Ovary (tissue), 7 donors: ENCODE measurements at regions not wholly inside any gene's neighbourhood (a gene's known extent, or its start where the extent isn't known, plus 50 kb on each side); places are given as distances from the start of the nearest gene placed in this dataset.

ENCODE experiments used
- DNase-seq, 5 donors: peaks; one replicate each; pipeline ENCODE4 v3.0.0-alpha.2; 2019 to 2020
- H3K27ac ChIP-seq, 2 donors: fragments of 200-600 bp; one replicate each; pipeline versions ENCODE4 v1.5.1 to v1.8.0; 2019 to 2022
- H3K27me3 ChIP-seq: fragments of 200-600 bp; one replicate; pipeline ENCODE4 v1.8.0; 2022
- H3K36me3 ChIP-seq: fragments of 200-600 bp; sonication (generic); one replicate; pipeline ENCODE4 v1.5.1; 2019
- H3K4me1 ChIP-seq: one replicate; pipeline ENCODE4 v1.8.1; 2013; ENCODE audit warnings: mild to moderate bottlenecking, moderate library complexity; ENCODE audit not compliant: insufficient read depth
- H3K4me3 ChIP-seq: fragments of 200-600 bp; sonication (generic); one replicate; pipeline ENCODE4 v1.5.1; 2017
- H3K9me3 ChIP-seq, 2 donors: fragments of 200-600 bp in 1 of 2; sonication (generic) in 1 of 2; one replicate each; pipeline versions ENCODE4 v1.5.1 to v1.8.1; 2013 to 2019; ENCODE audit warnings: mild to moderate bottlenecking in 1 of 2, moderate library complexity in 1 of 2
- EP300 ChIP-seq: sonication (generic); formaldehyde crosslinking; IDR thresholded peaks from one replicate; pipeline ENCODE4 v1.6.1; 2017; ENCODE audit warnings: antibody characterized with exemption
- POLR2A ChIP-seq: fragments of 450-650 bp; IDR thresholded peaks from one replicate; pipeline ENCODE4 v1.6.1; 2017; ENCODE audit warnings: antibody characterized with exemption, mild to moderate bottlenecking, moderate library complexity
- WGBS, 3 donors: extraction: QIAGEN DNeasy Blood & Tissue Kit in 1 of 3; methylation state at CpG; one replicate each; pipeline versions ENCODE4 v1.1.5 to v1.1.7; 2013 to 2017; 5-methylcytosine and 5-hydroxymethylcytosine counted together
- intact Hi-C, 4 donors: fragments of 100-400 bp; cut with DNase I; formaldehyde crosslinking; loops; one replicate each; pipeline versions ENCODE4 v1.11.0 to v1.15.1; 2022 to 2023
- TF ChIP-seq, protein P1 (sequence below), 3 donors: fragments of 450-650 bp in 2 of 3; fragments of 200-600 bp in 1 of 3; IDR thresholded peaks; one replicate each; pipeline versions ENCODE4 v1.5.1 to v1.8.0; 2016 to 2022; ENCODE audit warnings: antibody characterized with exemption in 3 of 3, mild to moderate bottlenecking in 1 of 3
- donor health status: DM: no; HTN: no; CAD: no; lungs with moderate emphysema.
- donor health status: DM: no; HTN: no; CAD: no.
- donor health status: Bipolar disorder and iron deficiency.
- donor health status: DM: no; HTN: no; CAD: no.
- donor health status: DM: yes; HTN: yes; CAD: no.

DNA sequence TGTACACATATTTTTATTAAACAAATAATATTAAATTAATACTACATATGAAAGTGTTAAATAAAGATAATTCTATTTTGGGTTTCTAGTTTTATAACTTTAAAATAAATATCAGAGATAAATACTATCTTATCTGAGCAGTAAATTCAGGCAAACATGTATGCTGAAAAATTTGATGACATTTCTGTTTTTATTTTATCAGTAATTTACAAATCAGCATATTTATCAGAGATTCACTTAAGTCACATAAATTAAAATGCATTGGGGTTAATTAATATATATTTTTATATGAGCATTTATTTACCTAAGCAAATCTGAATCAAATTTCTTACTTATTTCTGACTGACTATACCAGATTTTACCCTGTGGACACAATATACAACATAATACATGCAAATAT lies 1499.8 kb downstream of the OTOL1 start:
- H3K27me3 ChIP-seq = no peaks in the 10 kb centered on the region
- no peak overlapping the region for H3K27ac ChIP-seq
- no peaks in the 10 kb centered on the region for H3K4me1 ChIP-seq
- intact Hi-C loops = no loop called here
- no peak for DNase-seq
- H3K9me3 ChIP-seq = no peaks in the 10 kb centered on the region
- no peaks in the 10 kb centered on the region for H3K36me3 ChIP-seq
- H3K4me3 ChIP-seq = no peak overlapping the region
- TF ChIP-seq EP300 = no peak
- no peak for TF ChIP-seq POLR2A
- TF ChIP-seq, protein P1, sequence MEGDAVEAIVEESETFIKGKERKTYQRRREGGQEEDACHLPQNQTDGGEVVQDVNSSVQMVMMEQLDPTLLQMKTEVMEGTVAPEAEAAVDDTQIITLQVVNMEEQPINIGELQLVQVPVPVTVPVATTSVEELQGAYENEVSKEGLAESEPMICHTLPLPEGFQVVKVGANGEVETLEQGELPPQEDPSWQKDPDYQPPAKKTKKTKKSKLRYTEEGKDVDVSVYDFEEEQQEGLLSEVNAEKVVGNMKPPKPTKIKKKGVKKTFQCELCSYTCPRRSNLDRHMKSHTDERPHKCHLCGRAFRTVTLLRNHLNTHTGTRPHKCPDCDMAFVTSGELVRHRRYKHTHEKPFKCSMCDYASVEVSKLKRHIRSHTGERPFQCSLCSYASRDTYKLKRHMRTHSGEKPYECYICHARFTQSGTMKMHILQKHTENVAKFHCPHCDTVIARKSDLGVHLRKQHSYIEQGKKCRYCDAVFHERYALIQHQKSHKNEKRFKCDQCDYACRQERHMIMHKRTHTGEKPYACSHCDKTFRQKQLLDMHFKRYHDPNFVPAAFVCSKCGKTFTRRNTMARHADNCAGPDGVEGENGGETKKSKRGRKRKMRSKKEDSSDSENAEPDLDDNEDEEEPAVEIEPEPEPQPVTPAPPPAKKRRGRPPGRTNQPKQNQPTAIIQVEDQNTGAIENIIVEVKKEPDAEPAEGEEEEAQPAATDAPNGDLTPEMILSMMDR (IDR thresholded peaks at IDR 0.05) = no peak

DNA sequence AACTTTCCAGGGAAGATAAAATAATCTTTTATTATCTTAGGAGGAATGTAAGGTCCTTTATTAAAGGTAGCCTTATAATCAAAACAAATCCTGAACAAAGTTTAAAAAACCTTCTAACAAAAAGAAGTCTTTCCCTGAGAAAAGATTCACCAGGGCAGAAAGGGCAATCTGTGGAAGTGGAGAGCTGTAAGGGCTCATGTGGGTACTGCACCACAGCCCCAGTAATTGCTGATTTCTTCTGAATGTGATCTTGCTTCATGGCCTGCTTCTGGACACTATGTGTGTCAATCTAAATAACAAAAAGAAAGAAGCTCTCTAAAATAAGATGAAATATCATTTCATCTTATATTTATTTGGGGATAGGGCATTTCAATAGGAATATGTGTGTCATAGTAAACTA lies 1501.6 kb downstream of the OTOL1 start:
- Histone ChIP-seq H3K27me3 (no peaks in the 10 kb centered on the region), H3K4me3 (no peak overlapping the region), H3K27ac (no peak overlapping the region), H3K36me3 (no peaks in the 10 kb centered on the region), H3K9me3 (no peaks in the 10 kb centered on the region), H3K4me1 (no peaks in the 10 kb centered on the region)
- DNase-seq = no peak
- no peak for TF ChIP-seq EP300
- intact Hi-C loops = no loop called here

DNA sequence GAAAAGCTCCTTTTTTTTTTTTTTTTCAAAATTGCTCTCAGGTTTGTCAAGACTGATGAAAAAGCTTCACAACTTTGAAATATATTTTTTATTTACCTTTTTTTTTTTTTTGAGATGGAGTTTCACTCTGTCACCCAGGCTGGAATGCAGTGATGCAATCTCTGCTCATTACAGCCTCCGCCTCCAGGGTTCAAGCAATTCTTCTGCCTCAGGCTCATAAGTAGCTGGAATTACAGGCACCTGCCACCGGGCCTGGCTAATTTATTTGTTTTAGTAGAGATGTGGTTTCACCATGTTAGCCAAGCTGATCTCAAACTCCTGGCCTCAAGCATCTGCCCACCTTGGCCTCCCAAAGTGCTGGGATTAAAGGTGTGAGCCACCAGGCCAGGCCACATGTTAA lies 1515.0 kb downstream of the OTOL1 start:
- intact Hi-C loops = no loop called here

DNA sequence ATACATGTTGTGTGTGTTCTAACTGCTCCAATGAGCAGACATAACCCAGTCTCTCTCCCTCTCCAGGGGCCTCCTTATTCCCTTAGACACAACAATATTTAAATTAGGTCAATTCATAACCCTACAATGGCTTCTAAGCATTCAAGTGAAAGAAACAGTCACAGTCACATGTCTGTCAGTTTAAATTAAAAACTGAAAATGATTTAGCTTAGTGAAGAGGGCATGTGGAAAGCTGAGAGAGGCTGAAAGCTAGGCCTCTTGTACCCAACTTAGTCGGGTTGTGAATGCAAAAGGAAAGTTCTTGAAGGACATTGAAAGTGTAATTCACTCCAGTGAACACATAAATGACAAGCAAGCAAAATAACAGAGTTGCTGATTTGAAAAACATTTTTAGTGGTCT lies 1519.6 kb downstream of the OTOL1 start:
- Histone ChIP-seq H3K27ac (no peak overlapping the region), H3K4me3 (no peak overlapping the region), H3K27me3 (no peaks in the 10 kb centered on the region), H3K36me3 (no peaks in the 10 kb centered on the region), H3K4me1 (no peaks in the 10 kb centered on the region), H3K9me3 (no peaks in the 10 kb centered on the region)
- no peak for DNase-seq
- TF ChIP-seq POLR2A (no peak), EP300 (no peak)
- TF ChIP-seq, protein P1 (IDR thresholded peaks at IDR 0.05) = no peak
- WGBS, 3 donors = 68 to 87% (median 80%) methylated on average over 1 of the region's 1 CpG
- intact Hi-C loops = no loop called here

More for the DNA sequence above, 1515.0 kb downstream of the OTOL1 start:
- DNase-seq = no peak
- no peak overlapping the region for H3K4me3 ChIP-seq
- TF ChIP-seq, protein P1 (IDR thresholded peaks at IDR 0.05) = no peak
- TF ChIP-seq EP300 = no peak
- TF ChIP-seq POLR2A = no peak
- H3K9me3 ChIP-seq = no peaks in the 10 kb centered on the region
- WGBS, 3 donors = 63 to 95% (median 93%) methylated on average over 2 of the region's 2 CpGs
- H3K27ac ChIP-seq = no peak overlapping the region
- no peaks in the 10 kb centered on the region for H3K36me3 ChIP-seq
- H3K4me1 ChIP-seq = no peaks in the 10 kb centered on the region
- H3K27me3 ChIP-seq = no peaks in the 10 kb centered on the region

DNA sequence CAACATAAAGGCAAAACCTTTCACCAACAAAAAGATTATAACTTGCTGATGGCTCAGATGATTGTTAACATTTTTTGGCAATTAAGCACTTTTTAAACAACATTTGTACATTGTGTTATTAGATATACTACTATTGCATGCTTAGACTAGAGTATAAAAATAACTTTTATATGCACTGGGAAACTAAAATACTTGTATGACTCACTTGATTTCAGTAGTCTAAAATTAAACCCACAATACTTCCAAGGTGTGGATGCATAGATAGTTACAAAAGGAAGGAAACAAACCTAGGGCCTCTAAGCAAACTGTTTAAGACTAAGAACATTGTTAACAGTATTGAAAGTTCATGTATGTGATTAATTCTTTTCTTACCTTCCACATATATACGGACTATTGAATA lies 1521.5 kb downstream of the OTOL1 start:
- Histone ChIP-seq H3K27ac (no peak overlapping the region), H3K9me3 (no peaks in the 10 kb centered on the region), H3K4me3 (no peak overlapping the region), H3K27me3 (no peaks in the 10 kb centered on the region), H3K4me1 (no peaks in the 10 kb centered on the region), H3K36me3 (no peaks in the 10 kb centered on the region)
- intact Hi-C loops = no loop called here
- DNase-seq = no peak
- TF ChIP-seq EP300 (no peak), POLR2A (no peak)
- TF ChIP-seq, protein P1 (IDR thresholded peaks at IDR 0.05) = no peak
- WGBS, 3 donors = 93 to 94% (median 94%) methylated on average over 1 of the region's 1 CpG
